SU-DHL-6 (cell line): ENCODE measurements at regions not wholly inside any gene's neighbourhood (a gene's known extent, or its start where the extent isn't known, plus 50 kb on each side); places are given as distances from the start of the nearest gene placed in this dataset.

Source experiments
- H2AFZ ChIP-seq: fragments of 200-600 bp; sonication (generic); 2 replicates; pipeline ENCODE4 v1.6.1; 2014; ENCODE audit warnings: low read depth, mild to moderate bottlenecking, moderate library complexity, mixed read lengths, antibody characterized with exemption, low read length; ENCODE audit not compliant: severe bottlenecking
- H3F3A ChIP-seq: fragments of 200-600 bp; shearing (Covaris generic); 2 replicates; pipeline ENCODE4 v1.6.0; 2016; ENCODE audit warnings: antibody characterized with exemption, mild to moderate bottlenecking; ENCODE audit not compliant: insufficient read depth
- H3K27ac ChIP-seq: fragments of 200-600 bp; sonication (generic); 2 replicates; pipeline ENCODE4 v1.5.1; 2016; ENCODE audit warnings: low read depth, mild to moderate bottlenecking, low read length, moderate library complexity, mixed read lengths
- H3K27me3 ChIP-seq: fragments of 200-600 bp; sonication (generic), shearing (Covaris generic); 2 replicates; pipeline ENCODE4 v1.6.0; 2014; ENCODE audit warnings: mild to moderate bottlenecking, low read length
- H3K36me3 ChIP-seq: fragments of 200-600 bp; sonication (generic); 2 replicates; pipeline ENCODE4 v1.6.1; 2014; ENCODE audit warnings: mild to moderate bottlenecking, low read length, mixed read lengths
- H3K4me2 ChIP-seq: fragments of 300-600, 200-600 bp; shearing (Covaris generic), sonication (generic); 2 replicates; pipeline ENCODE4 v1.6.0; 2014; ENCODE audit warnings: low read length, low read depth, mild to moderate bottlenecking; ENCODE audit not compliant: poor library complexity, severe bottlenecking
- H3K4me3 ChIP-seq: fragments of 200-600 bp; sonication (generic); 2 replicates; pipeline ENCODE4 v1.5.1; 2014; ENCODE audit warnings: antibody characterized with exemption, low read length, mild to moderate bottlenecking, mixed read lengths; ENCODE audit not compliant: insufficient read depth, poor library complexity, severe bottlenecking
- H3K79me2 ChIP-seq: fragments of 200-600 bp; sonication (generic); 2 replicates; pipeline ENCODE4 v1.6.1; 2014; ENCODE audit warnings: mild to moderate bottlenecking, low read length, moderate library complexity; ENCODE audit not compliant: insufficient read depth
- H3K9ac ChIP-seq: fragments of 200-600 bp; sonication (generic); 2 replicates; pipeline ENCODE4 v1.7.0; 2014; ENCODE audit warnings: mild to moderate bottlenecking, low read length
- H3K9me2 ChIP-seq: fragments of 200-600 bp; sonication (generic); replicated peaks from 2 replicates; pipeline ENCODE4 v1.6.1; 2014; ENCODE audit warnings: low read length; ENCODE audit not compliant: insufficient read depth
- H3K9me3 ChIP-seq: fragments of 200-600 bp; sonication (generic); 2 replicates; pipeline ENCODE4 v1.6.1; 2014; ENCODE audit warnings: low read length, mixed read lengths; ENCODE audit not compliant: insufficient read depth
- H4K20me1 ChIP-seq: fragments of 200-600 bp; sonication (generic); 2 replicates; pipeline ENCODE4 v1.6.1; 2014; ENCODE audit warnings: low read depth, mild to moderate bottlenecking, antibody characterized with exemption, low read length, moderate library complexity, mixed read lengths
- EZH2phosphoT487 ChIP-seq: fragments of 200-600 bp; sonication (generic), shearing (Covaris generic); conservative IDR thresholded peaks from 2 replicates; pipeline ENCODE4 v1.6.1; 2018; ENCODE audit warnings: mild to moderate bottlenecking, antibody characterized with exemption, low read length, moderate library complexity, mixed read lengths
- TF ChIP-seq, protein P1 (sequence below): fragments of 200-600 bp; sonication (generic); IDR thresholded peaks from one replicate; pipeline ENCODE4 v1.5.1; 2017; ENCODE audit warnings: antibody characterized with exemption, mild to moderate bottlenecking, low read length, moderate library complexity; ENCODE audit not compliant: insufficient read depth, poor library complexity, severe bottlenecking

DNA sequence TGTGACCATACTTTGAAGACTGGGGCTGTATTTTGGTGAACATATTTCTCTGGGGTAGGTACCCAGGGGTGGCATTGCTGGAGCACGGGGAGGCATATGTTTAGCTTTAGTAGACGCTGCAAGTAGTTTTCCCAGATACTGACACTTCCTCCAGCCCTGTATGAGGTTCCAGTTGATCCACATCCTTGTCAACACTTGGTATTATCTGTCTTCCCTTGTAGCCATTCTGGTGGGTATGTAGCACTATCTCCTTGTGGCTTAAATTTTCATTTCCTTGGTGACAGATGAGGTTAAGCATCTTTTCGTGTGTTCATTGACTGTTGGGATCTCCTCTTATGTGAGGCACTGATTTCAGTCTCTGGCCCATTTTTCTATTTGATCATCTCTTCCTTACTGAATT is 179.1 kb downstream of the PHETA1 start:
- Histone ChIP-seq H4K20me1 (peaks cover 6% of the 10 kb centered on the region; the same call in 1 of the 2 replicates), H3K36me3 (0 out of 2 replicates have a peak, but pooled peaks cover 6% of the 10 kb centered on the region), H3K27me3 (no peaks in the 10 kb centered on the region), H3K9me2 (no peaks in the 10 kb centered on the region), H3K9me3 (no peaks in the 10 kb centered on the region), H3K9ac (no peak overlapping the region), H3K79me2 (peaks cover 90% of the 10 kb centered on the region), H3K27ac (no peak overlapping the region), H3F3A (no peaks in the 10 kb centered on the region), H2AFZ (no peak overlapping the region), H3K4me2 (no peak overlapping the region), H3K4me3 (no peak overlapping the region)
- TF ChIP-seq, protein P1, sequence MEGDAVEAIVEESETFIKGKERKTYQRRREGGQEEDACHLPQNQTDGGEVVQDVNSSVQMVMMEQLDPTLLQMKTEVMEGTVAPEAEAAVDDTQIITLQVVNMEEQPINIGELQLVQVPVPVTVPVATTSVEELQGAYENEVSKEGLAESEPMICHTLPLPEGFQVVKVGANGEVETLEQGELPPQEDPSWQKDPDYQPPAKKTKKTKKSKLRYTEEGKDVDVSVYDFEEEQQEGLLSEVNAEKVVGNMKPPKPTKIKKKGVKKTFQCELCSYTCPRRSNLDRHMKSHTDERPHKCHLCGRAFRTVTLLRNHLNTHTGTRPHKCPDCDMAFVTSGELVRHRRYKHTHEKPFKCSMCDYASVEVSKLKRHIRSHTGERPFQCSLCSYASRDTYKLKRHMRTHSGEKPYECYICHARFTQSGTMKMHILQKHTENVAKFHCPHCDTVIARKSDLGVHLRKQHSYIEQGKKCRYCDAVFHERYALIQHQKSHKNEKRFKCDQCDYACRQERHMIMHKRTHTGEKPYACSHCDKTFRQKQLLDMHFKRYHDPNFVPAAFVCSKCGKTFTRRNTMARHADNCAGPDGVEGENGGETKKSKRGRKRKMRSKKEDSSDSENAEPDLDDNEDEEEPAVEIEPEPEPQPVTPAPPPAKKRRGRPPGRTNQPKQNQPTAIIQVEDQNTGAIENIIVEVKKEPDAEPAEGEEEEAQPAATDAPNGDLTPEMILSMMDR = no peak
- no peak for TF ChIP-seq EZH2phosphoT487

DNA sequence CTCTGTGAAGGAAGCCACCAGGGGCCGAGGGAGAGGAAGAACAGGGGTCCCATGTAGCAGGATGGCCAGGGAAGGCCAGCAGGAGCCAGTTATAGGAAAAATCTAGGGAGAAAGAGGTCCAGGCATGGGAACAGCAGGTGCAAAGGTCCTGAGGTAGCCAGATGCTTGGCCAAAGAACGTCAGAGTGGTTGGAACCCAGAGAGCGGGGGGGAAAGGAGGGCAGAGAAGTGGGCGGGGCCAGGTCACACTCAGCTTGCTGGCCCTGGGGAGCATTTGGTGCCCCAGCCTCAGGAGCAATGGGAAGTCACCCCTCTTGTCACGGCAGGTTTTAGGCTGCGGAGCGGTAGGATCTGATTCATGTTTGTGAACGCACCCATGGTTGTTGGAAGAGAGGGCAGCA is 180.5 kb downstream of the PHETA1 start:
- no peaks in the 10 kb centered on the region for H3F3A ChIP-seq
- 0 out of 2 replicates have a peak, but pooled peaks cover 6% of the 10 kb centered on the region for H3K36me3 ChIP-seq
- no peak overlapping the region for H3K4me2 ChIP-seq
- no peaks in the 10 kb centered on the region for H3K9me2 ChIP-seq
- H4K20me1 ChIP-seq = peaks cover 13% of the 10 kb centered on the region; the same call in 1 of the 2 replicates
- H3K9ac ChIP-seq = no peak overlapping the region
- H3K27me3 ChIP-seq = no peaks in the 10 kb centered on the region
- H3K4me3 ChIP-seq = no peak overlapping the region
- H3K9me3 ChIP-seq = no peaks in the 10 kb centered on the region
- peaks cover 89% of the 10 kb centered on the region for H3K79me2 ChIP-seq
- H2AFZ ChIP-seq = no peak overlapping the region
- TF ChIP-seq, protein P1 = no peak
- no peak for TF ChIP-seq EZH2phosphoT487
- no peak overlapping the region for H3K27ac ChIP-seq

DNA sequence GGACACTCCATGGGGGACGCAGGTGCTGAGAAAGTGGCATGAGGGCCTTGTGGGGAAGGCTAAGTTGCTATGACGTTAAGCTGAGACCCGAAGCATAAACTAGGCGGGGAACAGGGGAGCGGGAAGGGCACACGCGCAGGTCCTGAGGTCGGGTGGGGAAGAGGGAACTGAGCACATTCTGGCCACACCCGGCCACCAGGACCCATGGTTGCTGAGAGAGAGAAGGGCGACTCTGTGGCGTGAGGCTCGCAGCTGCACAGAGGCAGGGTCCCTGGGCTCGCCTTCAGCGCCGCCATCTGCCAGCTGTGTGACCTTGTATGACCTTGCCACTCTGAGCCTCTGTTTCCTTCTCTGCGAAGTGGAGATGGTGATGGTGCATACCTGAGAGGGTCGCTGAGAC is 182.5 kb downstream of the PHETA1 start:
- no peaks in the 10 kb centered on the region for H3K27me3 ChIP-seq
- no peak overlapping the region for H3K9ac ChIP-seq
- TF ChIP-seq EZH2phosphoT487 = no peak
- TF ChIP-seq, protein P1 = no peak
- no peak overlapping the region for H3K27ac ChIP-seq
- no peak overlapping the region for H3K4me3 ChIP-seq
- H3K9me3 ChIP-seq = no peaks in the 10 kb centered on the region
- no peak overlapping the region for H3K4me2 ChIP-seq
- peaks cover 93% of the 10 kb centered on the region for H3K79me2 ChIP-seq
- H3F3A ChIP-seq = no peaks in the 10 kb centered on the region
- H3K9me2 ChIP-seq = no peaks in the 10 kb centered on the region
- peaks cover 13% of the 10 kb centered on the region; the same call in 1 of the 2 replicates for H4K20me1 ChIP-seq
- no peak overlapping the region for H2AFZ ChIP-seq
- H3K36me3 ChIP-seq = peaks cover 2% of the 10 kb centered on the region; the same call in 1 of the 2 replicates
